ENCODE measurements at regions not wholly inside any gene's neighbourhood (a gene's known extent, or its start where the extent isn't known, plus 50 kb on each side); places are given as distances from the start of the nearest gene placed in this dataset.

DNA sequence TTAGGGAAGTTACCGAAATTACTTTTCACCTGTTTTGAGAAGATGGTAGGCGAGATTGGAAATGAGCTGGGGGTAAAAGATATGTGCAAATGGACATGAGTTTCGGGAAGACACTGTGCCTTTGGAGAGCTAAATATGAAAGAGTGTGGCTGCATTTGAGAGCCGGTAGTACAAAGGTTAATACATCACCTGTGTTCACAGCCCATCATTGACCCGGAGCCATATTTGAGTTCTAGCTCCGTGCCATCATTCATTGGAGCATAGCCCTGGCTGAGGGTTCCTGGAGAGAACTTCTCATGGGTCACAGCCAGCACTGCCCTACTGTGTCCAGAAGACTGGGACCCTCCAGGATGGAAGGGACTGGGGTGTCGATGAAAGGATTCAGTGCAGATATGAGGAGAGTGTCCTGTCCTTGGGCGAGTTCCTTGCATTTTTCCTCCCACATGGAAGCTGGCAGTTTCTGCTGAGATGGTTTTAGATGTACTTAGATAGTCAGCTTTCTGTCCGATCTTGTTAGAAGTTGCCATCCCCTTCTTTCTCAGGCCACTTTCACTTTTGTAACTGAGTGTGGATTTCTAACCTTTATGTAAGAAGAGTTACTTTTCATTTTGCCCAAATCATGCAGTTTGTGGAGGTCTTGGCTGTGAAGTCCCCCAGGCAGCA lies 138.8 kb downstream of the JCAD start:
- TF ChIP-seq YY1 (IDR thresholded peaks at IDR 0.05; ENCODE audit: insufficient read depth, insufficient read length) (no peak), ZNF274 (IDR thresholded peaks at IDR 0.05; ENCODE audit: low read depth, low read length) (no peak)
